ENCODE measurements at regions not wholly inside any gene's neighbourhood (a gene's known extent, or its start where the extent isn't known, plus 50 kb on each side); places are given as distances from the start of the nearest gene placed in this dataset.
A peak's percentile ranks its signal among the peaks of the same experiment; 100 is the strongest.
"Not testable (repeated sequence)": the region's sequence is repeated elsewhere in the genome, so short reads cannot be mapped to it uniquely, and the experiment has no call there.

DNA sequence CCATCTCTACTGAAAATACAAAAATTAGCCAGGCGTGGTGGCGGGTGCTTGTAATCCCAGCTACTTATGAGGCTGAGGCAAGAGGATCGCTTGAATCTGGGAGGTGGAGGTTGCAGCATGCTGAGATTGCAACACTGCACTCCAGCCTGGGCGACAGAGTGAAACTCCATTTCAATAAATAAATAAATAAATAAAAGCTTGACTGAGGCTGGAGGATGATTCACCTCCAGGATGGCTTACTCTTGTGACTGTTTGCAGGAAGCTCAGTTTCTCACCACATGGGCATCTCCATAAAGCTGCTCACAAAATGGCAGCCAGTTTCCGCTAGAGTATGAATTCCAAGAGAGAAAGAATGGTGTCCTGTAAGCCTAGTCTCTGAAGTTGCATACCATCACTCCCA, 191.7 kb upstream of the EDNRA start:
- Mint-ChIP-seq H3K4me1 (ENCODE audit: low read depth) (peaks cover 18% of the 10 kb centered on the region), H3K9me3 (ENCODE audit: low read depth) (peaks cover 6% of the 10 kb centered on the region), H3K27ac (no peak overlapping the region), H3K4me3 (ENCODE audit: low read depth) (no peak overlapping the region), H3K36me3 (ENCODE audit: insufficient read depth) (peaks cover 1% of the 10 kb centered on the region), H3K27me3 (no peaks in the 10 kb centered on the region)
- TF ChIP-seq, protein P1, sequence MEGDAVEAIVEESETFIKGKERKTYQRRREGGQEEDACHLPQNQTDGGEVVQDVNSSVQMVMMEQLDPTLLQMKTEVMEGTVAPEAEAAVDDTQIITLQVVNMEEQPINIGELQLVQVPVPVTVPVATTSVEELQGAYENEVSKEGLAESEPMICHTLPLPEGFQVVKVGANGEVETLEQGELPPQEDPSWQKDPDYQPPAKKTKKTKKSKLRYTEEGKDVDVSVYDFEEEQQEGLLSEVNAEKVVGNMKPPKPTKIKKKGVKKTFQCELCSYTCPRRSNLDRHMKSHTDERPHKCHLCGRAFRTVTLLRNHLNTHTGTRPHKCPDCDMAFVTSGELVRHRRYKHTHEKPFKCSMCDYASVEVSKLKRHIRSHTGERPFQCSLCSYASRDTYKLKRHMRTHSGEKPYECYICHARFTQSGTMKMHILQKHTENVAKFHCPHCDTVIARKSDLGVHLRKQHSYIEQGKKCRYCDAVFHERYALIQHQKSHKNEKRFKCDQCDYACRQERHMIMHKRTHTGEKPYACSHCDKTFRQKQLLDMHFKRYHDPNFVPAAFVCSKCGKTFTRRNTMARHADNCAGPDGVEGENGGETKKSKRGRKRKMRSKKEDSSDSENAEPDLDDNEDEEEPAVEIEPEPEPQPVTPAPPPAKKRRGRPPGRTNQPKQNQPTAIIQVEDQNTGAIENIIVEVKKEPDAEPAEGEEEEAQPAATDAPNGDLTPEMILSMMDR (IDR thresholded peaks at IDR 0.05; ENCODE audit: unreplicated experiment) = no peak
- DNase-seq (ENCODE audit: low spot score, unreplicated experiment) = no peak

DNA sequence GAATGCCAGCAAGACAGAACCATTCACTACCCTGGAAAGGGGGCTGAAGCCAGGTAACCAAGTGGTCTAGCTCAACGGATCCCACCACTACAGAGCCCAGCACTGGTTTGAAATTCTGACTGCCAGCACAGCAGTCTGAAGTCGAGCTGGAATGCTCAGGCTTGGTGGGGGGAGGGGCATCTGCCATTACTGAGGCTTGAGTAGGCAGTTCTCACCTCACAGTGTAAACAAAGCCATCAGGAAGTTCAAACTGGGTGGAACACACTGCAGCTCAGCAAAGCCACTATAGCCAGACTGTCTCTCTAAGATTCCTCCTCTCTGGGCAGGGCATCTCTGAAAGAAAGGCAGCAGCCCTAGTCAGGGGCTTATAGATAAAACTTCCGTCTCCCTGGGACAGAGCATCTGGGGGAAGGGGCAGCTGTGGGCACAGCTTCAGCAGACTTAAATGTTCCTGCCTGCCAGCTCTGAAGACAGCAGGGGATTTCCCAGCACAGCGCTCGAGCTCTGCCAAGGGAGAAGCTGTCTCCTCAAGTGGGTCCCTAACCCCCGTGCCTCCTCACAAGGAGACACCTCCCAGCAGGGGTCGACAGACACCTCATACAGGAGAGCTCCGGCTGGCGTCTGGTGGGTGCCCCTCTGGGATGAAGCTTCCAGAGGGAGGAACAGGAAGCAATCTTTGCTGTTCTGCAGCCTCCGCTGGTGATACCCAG, 188.1 kb upstream of the EDNRA start:
- peaks cover 10% of the 10 kb centered on the region for H3K4me1 Mint-ChIP-seq (ENCODE audit: low read depth)
- DNase-seq (ENCODE audit: low spot score, unreplicated experiment); H3K4me3 Mint-ChIP-seq (ENCODE audit: low read depth); H3K36me3 Mint-ChIP-seq (ENCODE audit: insufficient read depth); H3K27me3 Mint-ChIP-seq: not testable (repeated sequence)
- H3K27ac Mint-ChIP-seq = peak overlapping the region; percentile 36
- peaks cover 29% of the 10 kb centered on the region for H3K9me3 Mint-ChIP-seq (ENCODE audit: low read depth)

DNA sequence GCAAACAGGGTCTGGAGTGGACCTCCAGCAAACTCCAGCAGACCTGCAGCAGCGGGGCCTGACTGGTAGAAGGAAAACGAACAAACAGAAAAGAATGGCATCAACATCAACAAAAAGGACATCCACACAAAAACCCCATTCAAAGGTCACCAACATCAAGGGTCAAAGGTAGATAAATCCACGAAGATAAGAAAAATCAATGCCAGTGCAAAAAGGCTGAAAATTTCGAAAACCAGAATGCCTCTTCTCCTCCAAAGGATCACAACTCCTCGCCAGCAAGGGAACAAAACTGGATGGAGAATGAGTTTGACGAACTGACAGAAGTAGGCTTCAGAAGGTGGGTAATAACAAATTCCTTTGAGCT, 187.6 kb upstream of the EDNRA start:
- not testable (repeated sequence) for H3K27me3 Mint-ChIP-seq

DNA sequence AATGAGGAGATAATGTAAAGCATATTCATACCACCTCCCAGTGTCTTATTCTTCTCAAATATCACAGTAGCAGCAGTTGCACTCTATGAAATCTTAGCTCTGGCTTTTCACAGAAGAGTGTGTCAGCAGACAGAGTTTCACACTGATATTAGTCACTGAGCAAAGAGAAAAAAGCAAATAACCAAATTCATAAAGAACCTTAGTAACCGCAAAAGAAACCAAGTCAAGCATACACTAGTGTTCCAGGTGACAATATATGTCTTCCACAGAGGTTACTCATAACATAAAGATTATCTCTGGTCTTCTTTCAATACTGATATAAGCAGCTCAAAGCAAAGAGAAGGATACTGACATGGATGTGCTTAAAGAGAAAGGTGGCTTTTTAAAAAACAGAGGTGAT, 181.7 kb upstream of the EDNRA start:
- no peaks in the 10 kb centered on the region for H3K27me3 Mint-ChIP-seq
- H3K4me1 Mint-ChIP-seq (ENCODE audit: low read depth) = no peaks in the 10 kb centered on the region
- peaks cover 23% of the 10 kb centered on the region for H3K9me3 Mint-ChIP-seq (ENCODE audit: low read depth)
- no peak overlapping the region for H3K27ac Mint-ChIP-seq
- DNase-seq (ENCODE audit: low spot score, unreplicated experiment) = no peak
- no peak overlapping the region for H3K4me3 Mint-ChIP-seq (ENCODE audit: low read depth)
- TF ChIP-seq, protein P1 (IDR thresholded peaks at IDR 0.05; ENCODE audit: unreplicated experiment) = no peak
- no peaks in the 10 kb centered on the region for H3K36me3 Mint-ChIP-seq (ENCODE audit: insufficient read depth)

More for the DNA sequence above, 187.6 kb upstream of the EDNRA start:
- H3K36me3 Mint-ChIP-seq (ENCODE audit: insufficient read depth); H3K4me3 Mint-ChIP-seq (ENCODE audit: low read depth); H3K4me1 Mint-ChIP-seq (ENCODE audit: low read depth); DNase-seq (ENCODE audit: low spot score, unreplicated experiment): not testable (repeated sequence)
- Mint-ChIP-seq H3K9me3 (ENCODE audit: low read depth) (peaks cover 29% of the 10 kb centered on the region), H3K27ac (peak overlapping the region; percentile 36)

DNA sequence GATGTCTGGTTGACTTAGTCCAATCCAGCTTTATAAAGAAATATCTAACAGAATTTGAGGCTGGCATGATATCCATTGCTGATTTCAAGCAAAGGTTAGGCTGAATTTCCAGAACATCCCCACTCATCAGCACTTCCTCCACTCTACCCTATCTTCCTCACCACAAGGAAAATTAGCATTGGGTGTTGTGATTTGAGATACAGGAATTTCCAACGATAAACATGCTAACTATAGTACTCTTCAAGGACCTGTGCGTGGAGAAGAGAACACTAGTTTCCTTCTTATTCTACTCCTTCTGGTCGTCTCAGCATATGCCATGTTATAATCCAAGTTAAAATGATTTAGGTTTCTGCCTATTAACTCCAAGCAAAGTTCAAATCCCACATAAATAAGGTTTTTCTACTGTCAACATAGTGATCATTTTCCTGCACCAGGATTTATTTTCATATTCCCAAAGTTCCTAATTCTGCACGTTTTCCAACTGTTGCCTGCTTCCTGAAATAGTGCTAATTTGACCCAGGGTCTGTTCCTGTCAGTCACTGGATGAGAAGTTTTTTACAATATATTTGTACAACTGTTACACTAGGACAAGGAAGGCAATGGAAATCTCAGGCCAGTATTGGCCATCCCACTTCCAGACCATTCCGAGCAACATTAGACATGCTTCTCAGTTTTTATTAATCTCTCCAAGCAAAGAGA, 177.6 kb upstream of the EDNRA start:
- TF ChIP-seq, protein P1 (IDR thresholded peaks at IDR 0.05; ENCODE audit: unreplicated experiment) = no peak
- no peaks in the 10 kb centered on the region for H3K4me1 Mint-ChIP-seq (ENCODE audit: low read depth)
- H3K36me3 Mint-ChIP-seq (ENCODE audit: insufficient read depth) = no peaks in the 10 kb centered on the region
- H3K4me3 Mint-ChIP-seq (ENCODE audit: low read depth) = no peak overlapping the region
- no peaks in the 10 kb centered on the region for H3K27me3 Mint-ChIP-seq
- peaks cover 5% of the 10 kb centered on the region for H3K9me3 Mint-ChIP-seq (ENCODE audit: low read depth)
- H3K27ac Mint-ChIP-seq = no peak overlapping the region
- no peak for DNase-seq (ENCODE audit: low spot score, unreplicated experiment)

DNA sequence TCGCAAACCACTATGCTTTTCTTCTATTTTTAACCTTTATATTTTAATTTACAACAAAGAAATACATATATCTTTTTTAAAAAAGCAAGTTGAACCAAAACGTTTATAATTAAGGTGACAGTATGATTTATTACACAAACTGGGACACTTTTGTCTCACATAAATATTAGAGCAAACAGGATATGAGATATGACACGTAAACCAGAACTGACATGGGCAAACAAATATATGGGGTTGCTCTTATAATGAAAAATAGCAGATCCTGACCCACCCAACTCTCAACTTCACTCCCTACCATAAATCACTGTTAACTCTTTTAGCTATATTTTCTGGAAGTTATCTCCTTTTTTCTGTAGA, 177.0 kb upstream of the EDNRA start:
- no peak overlapping the region for H3K4me3 Mint-ChIP-seq (ENCODE audit: low read depth)
- no peak for DNase-seq (ENCODE audit: low spot score, unreplicated experiment)
- H3K27me3 Mint-ChIP-seq = no peaks in the 10 kb centered on the region
- TF ChIP-seq, protein P1 (IDR thresholded peaks at IDR 0.05; ENCODE audit: unreplicated experiment) = no peak
- no peak overlapping the region for H3K27ac Mint-ChIP-seq
- peaks cover 5% of the 10 kb centered on the region for H3K9me3 Mint-ChIP-seq (ENCODE audit: low read depth)
- H3K4me1 Mint-ChIP-seq (ENCODE audit: low read depth) = no peaks in the 10 kb centered on the region
- no peaks in the 10 kb centered on the region for H3K36me3 Mint-ChIP-seq (ENCODE audit: insufficient read depth)

All from progenitor cell of endocrine pancreas (in vitro differentiated cells).